ENCODE measurements at regions not wholly inside any gene's neighbourhood (a gene's known extent, or its start where the extent isn't known, plus 50 kb on each side); places are given as distances from the start of the nearest gene placed in this dataset.
A peak's percentile ranks its signal among the peaks of the same experiment; 100 is the strongest.

DNA sequence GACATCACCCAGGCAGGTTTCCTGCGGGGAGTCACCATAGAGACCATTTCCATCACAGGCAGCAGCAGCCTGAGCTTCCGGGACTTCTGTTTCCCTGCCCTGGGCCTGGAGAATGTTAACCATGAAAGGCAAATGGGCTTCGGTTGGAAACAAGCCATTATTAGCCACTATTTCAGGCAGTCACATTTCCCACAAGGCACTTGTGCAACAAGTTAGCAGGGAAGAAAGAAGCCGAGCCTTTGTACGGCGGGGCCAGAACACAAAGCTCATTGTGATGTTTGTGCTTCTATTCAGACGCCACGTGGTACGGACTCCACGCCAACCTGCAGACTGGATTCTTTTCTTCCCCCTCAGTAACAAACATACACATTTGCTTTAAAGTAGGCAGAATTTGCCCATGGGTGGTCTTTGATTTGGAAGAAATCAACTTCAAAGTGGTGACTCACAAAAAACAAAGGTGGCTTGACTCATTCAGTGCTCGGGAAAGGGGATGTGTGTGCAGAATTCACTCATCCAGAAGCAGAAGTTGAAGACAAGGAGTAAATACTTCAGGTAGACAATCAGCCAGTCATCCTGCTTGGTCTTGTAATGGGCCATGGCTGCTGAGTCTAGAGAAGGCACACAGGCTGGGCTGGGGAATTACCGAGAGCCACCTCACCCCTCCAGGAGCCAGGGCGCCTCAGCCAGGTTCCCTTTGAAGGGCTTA is 154.2 kb upstream of the PRMT8 start:
- TF ChIP-seq, protein P1, sequence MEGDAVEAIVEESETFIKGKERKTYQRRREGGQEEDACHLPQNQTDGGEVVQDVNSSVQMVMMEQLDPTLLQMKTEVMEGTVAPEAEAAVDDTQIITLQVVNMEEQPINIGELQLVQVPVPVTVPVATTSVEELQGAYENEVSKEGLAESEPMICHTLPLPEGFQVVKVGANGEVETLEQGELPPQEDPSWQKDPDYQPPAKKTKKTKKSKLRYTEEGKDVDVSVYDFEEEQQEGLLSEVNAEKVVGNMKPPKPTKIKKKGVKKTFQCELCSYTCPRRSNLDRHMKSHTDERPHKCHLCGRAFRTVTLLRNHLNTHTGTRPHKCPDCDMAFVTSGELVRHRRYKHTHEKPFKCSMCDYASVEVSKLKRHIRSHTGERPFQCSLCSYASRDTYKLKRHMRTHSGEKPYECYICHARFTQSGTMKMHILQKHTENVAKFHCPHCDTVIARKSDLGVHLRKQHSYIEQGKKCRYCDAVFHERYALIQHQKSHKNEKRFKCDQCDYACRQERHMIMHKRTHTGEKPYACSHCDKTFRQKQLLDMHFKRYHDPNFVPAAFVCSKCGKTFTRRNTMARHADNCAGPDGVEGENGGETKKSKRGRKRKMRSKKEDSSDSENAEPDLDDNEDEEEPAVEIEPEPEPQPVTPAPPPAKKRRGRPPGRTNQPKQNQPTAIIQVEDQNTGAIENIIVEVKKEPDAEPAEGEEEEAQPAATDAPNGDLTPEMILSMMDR (IDR thresholded peaks at IDR 0.05; ENCODE audit: low read depth, low read length, missing control alignments) = no peak
- in situ Hi-C loops (cut with HindIII; ENCODE audit: low sequenced_read_pairs) = no loop called here
- no peak overlapping the region for H3K4me3 ChIP-seq (ENCODE audit: low read depth, low read length)
- peak; percentile 49 for DNase-seq (ENCODE audit: low read depth)

GRCh38 chr12:3337944-3338343 is 153.1 kb upstream of the PRMT8 start:
- in situ Hi-C loops (cut with HindIII; ENCODE audit: low sequenced_read_pairs) = no loop called here
- TF ChIP-seq, protein P1 (IDR thresholded peaks at IDR 0.05; ENCODE audit: low read depth, low read length, missing control alignments) = no peak
- H3K4me3 ChIP-seq (ENCODE audit: low read depth, low read length) = no peak overlapping the region

GRCh38 chr12:3339221-3339620 is 151.8 kb upstream of the PRMT8 start:
- in situ Hi-C loops (cut with HindIII; ENCODE audit: low sequenced_read_pairs) = no loop called here

More at GRCh38 chr12:3337944-3338343, 153.1 kb upstream of the PRMT8 start:
- DNase-seq (ENCODE audit: low read depth) = no peak

GRCh38 chr12:3341594-3341993 is 149.4 kb upstream of the PRMT8 start:
- no peak for DNase-seq (ENCODE audit: low read depth)
- H3K4me3 ChIP-seq (ENCODE audit: low read depth, low read length) = no peak overlapping the region
- in situ Hi-C loops (cut with HindIII; ENCODE audit: low sequenced_read_pairs) = no loop called here
- TF ChIP-seq, protein P1 (IDR thresholded peaks at IDR 0.05; ENCODE audit: low read depth, low read length, missing control alignments) = no peak

More at GRCh38 chr12:3339221-3339620, 151.8 kb upstream of the PRMT8 start:
- no peak for DNase-seq (ENCODE audit: low read depth)
- no peak overlapping the region for H3K4me3 ChIP-seq (ENCODE audit: low read depth, low read length)
- TF ChIP-seq, protein P1 (IDR thresholded peaks at IDR 0.05; ENCODE audit: low read depth, low read length, missing control alignments) = no peak

DNA sequence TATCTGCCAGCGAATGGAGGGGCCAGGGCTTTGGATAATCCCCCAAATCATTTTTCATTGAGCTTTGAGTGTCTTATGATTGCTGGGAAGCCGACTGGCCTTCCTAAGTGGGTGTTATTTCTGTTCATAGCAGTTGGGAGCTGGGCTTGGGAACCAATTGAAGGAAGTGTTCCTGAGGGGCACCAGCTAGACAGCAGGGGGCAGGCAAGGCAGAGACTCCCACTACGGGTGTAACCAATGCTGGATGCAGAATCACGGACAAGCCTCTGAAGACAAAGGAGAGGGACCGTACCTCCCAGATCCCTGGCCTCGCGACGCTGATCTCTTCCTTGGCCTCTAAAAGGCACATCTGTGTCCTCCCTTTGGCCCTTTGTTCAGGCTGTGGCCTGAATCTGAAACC is 149.0 kb upstream of the PRMT8 start:
- in situ Hi-C loops (cut with HindIII; ENCODE audit: low sequenced_read_pairs) = no loop called here
- TF ChIP-seq, protein P1 (IDR thresholded peaks at IDR 0.05; ENCODE audit: low read depth, low read length, missing control alignments) = peak; percentile 18
- H3K4me3 ChIP-seq (ENCODE audit: low read depth, low read length) = no peak overlapping the region
- no peak for DNase-seq (ENCODE audit: low read depth)

GRCh38 chr12:3348055-3348454 is 142.9 kb upstream of the PRMT8 start:
- H3K4me3 ChIP-seq (ENCODE audit: low read depth, low read length) = no peak overlapping the region
- in situ Hi-C loops (cut with HindIII; ENCODE audit: low sequenced_read_pairs) = no loop called here
- TF ChIP-seq, protein P1 (IDR thresholded peaks at IDR 0.05; ENCODE audit: low read depth, low read length, missing control alignments) = no peak
- DNase-seq (ENCODE audit: low read depth) = no peak

Data from astrocyte of the cerebellum (primary cell).